ENCODE measurements at regions not wholly inside any gene's neighbourhood (a gene's known extent, or its start where the extent isn't known, plus 50 kb on each side); places are given as distances from the start of the nearest gene placed in this dataset.

DNA sequence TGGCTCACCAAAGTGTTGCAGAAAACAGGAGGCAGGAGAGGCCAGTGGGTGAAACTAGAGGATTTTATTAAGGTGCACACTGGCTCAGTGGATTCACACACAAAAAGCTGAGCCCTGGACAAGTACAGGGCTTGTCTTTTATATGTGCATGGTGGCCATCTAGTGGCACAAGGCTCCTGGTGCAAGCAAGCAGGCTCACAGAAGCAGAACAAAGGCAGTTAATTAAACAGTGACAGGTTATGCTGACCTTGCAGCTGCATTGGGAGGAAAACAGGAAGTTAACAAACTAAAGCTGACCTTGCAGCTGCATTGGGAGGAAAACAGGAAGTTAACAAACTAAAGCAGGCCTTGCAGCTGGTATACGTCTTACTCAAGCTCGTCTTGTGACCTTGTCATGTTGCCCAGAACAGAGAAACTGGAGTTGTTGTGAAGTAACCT lies 65.3 kb upstream of the ZNF681 start:
- TF ChIP-seq CREM (IDR thresholded peaks at IDR 0.05; ENCODE audit: low read depth) (no peak), TCF3 (CRISPR knock-in tag; IDR thresholded peaks at IDR 0.05) (no peak), SMAD3 (CRISPR knock-in tag; conservative IDR thresholded peaks at IDR 0.05) (no peak), TAF1 (IDR thresholded peaks at IDR 0.05; ENCODE audit: control insufficient read depth, extremely low read depth, insufficient read depth, low read length, severe bottlenecking) (no peak), ZNF133 (CRISPR knock-in tag; IDR thresholded peaks at IDR 0.05) (no peak), FOXK1 (CRISPR knock-in tag; IDR thresholded peaks at IDR 0.05; ENCODE audit: borderline replicate concordance) (no peak), CEBPB (tag; IDR thresholded peaks at IDR 0.05) (no peak)
- TF ChIP-seq, protein P1, sequence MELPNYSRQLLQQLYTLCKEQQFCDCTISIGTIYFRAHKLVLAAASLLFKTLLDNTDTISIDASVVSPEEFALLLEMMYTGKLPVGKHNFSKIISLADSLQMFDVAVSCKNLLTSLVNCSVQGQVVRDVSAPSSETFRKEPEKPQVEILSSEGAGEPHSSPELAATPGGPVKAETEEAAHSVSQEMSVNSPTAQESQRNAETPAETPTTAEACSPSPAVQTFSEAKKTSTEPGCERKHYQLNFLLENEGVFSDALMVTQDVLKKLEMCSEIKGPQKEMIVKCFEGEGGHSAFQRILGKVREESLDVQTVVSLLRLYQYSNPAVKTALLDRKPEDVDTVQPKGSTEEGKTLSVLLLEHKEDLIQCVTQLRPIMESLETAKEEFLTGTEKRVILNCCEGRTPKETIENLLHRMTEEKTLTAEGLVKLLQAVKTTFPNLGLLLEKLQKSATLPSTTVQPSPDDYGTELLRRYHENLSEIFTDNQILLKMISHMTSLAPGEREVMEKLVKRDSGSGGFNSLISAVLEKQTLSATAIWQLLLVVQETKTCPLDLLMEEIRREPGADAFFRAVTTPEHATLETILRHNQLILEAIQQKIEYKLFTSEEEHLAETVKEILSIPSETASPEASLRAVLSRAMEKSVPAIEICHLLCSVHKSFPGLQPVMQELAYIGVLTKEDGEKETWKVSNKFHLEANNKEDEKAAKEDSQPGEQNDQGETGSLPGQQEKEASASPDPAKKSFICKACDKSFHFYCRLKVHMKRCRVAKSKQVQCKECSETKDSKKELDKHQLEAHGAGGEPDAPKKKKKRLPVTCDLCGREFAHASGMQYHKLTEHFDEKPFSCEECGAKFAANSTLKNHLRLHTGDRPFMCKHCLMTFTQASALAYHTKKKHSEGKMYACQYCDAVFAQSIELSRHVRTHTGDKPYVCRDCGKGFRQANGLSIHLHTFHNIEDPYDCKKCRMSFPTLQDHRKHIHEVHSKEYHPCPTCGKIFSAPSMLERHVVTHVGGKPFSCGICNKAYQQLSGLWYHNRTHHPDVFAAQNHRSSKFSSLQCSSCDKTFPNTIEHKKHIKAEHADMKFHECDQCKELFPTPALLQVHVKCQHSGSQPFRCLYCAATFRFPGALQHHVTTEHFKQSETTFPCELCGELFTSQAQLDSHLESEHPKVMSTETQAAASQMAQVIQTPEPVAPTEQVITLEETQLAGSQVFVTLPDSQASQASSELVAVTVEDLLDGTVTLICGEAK (IDR thresholded peaks at IDR 0.05), result peak; percentile 43; the same call in 1 of the 2 replicates
- TF ChIP-seq, protein P1 (CRISPR knock-in tag; IDR thresholded peaks at IDR 0.05), result no peak
- TF ChIP-seq, protein P2, sequence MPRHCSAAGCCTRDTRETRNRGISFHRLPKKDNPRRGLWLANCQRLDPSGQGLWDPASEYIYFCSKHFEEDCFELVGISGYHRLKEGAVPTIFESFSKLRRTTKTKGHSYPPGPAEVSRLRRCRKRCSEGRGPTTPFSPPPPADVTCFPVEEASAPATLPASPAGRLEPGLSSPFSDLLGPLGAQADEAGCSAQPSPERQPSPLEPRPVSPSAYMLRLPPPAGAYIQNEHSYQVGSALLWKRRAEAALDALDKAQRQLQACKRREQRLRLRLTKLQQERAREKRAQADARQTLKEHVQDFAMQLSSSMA (CRISPR knock-in tag; IDR thresholded peaks at IDR 0.05), result no peak
- TF ChIP-seq, protein P3, sequence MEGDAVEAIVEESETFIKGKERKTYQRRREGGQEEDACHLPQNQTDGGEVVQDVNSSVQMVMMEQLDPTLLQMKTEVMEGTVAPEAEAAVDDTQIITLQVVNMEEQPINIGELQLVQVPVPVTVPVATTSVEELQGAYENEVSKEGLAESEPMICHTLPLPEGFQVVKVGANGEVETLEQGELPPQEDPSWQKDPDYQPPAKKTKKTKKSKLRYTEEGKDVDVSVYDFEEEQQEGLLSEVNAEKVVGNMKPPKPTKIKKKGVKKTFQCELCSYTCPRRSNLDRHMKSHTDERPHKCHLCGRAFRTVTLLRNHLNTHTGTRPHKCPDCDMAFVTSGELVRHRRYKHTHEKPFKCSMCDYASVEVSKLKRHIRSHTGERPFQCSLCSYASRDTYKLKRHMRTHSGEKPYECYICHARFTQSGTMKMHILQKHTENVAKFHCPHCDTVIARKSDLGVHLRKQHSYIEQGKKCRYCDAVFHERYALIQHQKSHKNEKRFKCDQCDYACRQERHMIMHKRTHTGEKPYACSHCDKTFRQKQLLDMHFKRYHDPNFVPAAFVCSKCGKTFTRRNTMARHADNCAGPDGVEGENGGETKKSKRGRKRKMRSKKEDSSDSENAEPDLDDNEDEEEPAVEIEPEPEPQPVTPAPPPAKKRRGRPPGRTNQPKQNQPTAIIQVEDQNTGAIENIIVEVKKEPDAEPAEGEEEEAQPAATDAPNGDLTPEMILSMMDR (IDR thresholded peaks at IDR 0.05 in 2 of 3, conservative IDR thresholded peaks at IDR 0.05 in 1 of 3; ENCODE audit: insufficient read depth in 2 of 3, low read depth in 1 of 3, low read length in 3 of 3), result peak; percentile 50 to 59 (median 51)
